ENCODE measurements at regions not wholly inside any gene's neighbourhood (a gene's known extent, or its start where the extent isn't known, plus 50 kb on each side); places are given as distances from the start of the nearest gene placed in this dataset.
"Not testable (repeated sequence)": the region's sequence is repeated elsewhere in the genome, so short reads cannot be mapped to it uniquely, and the experiment has no call there.

- H3K79me2 ChIP-seq (ENCODE audit: insufficient read depth, low read length); H2AFZ ChIP-seq (ENCODE audit: low read length); H3K9me3 ChIP-seq (ENCODE audit: low read depth, low read length); H3K27ac ChIP-seq (ENCODE audit: low read depth, low read length); DNase-seq (ENCODE audit: insufficient read length, low spot score, missing footprints); H3K4me3 ChIP-seq (ENCODE audit: insufficient read depth, low read length); H4K20me1 ChIP-seq (ENCODE audit: insufficient read depth, low read length); H3K27me3 ChIP-seq (ENCODE audit: insufficient read depth, low read length); H3K4me1 ChIP-seq (ENCODE audit: insufficient read depth, low read length); H3K36me3 ChIP-seq (ENCODE audit: insufficient read depth, low read length); H3K4me2 ChIP-seq (ENCODE audit: insufficient read depth, low read length): not testable (repeated sequence)
Measured at GRCh38 chr13:21268485-21268884, 92.0 kb downstream of the MRPL57 start.

GRCh38 chr13:21272439-21272838 is 96.0 kb downstream of the MRPL57 start:
- H3K36me3 ChIP-seq (ENCODE audit: insufficient read depth, low read length); H3K4me2 ChIP-seq (ENCODE audit: insufficient read depth, low read length): not testable (repeated sequence)

GRCh38 chr13:21274457-21274856 is 98.0 kb downstream of the MRPL57 start:
- not testable (repeated sequence) for H2AFZ ChIP-seq (ENCODE audit: low read length); DNase-seq (ENCODE audit: insufficient read length, low spot score, missing footprints); H3K27me3 ChIP-seq (ENCODE audit: insufficient read depth, low read length); H3K9me3 ChIP-seq (ENCODE audit: low read depth, low read length); H3K79me2 ChIP-seq (ENCODE audit: insufficient read depth, low read length); H3K4me3 ChIP-seq (ENCODE audit: insufficient read depth, low read length); H4K20me1 ChIP-seq (ENCODE audit: insufficient read depth, low read length); H3K4me2 ChIP-seq (ENCODE audit: insufficient read depth, low read length); H3K27ac ChIP-seq (ENCODE audit: low read depth, low read length); H3K36me3 ChIP-seq (ENCODE audit: insufficient read depth, low read length); H3K4me1 ChIP-seq (ENCODE audit: insufficient read depth, low read length)

More at GRCh38 chr13:21272439-21272838, 96.0 kb downstream of the MRPL57 start:
- not testable (repeated sequence) for H4K20me1 ChIP-seq (ENCODE audit: insufficient read depth, low read length); H3K9me3 ChIP-seq (ENCODE audit: low read depth, low read length); H3K4me3 ChIP-seq (ENCODE audit: insufficient read depth, low read length); H3K27me3 ChIP-seq (ENCODE audit: insufficient read depth, low read length); H3K27ac ChIP-seq (ENCODE audit: low read depth, low read length); DNase-seq (ENCODE audit: insufficient read length, low spot score, missing footprints); H2AFZ ChIP-seq (ENCODE audit: low read length); H3K4me1 ChIP-seq (ENCODE audit: insufficient read depth, low read length); H3K79me2 ChIP-seq (ENCODE audit: insufficient read depth, low read length)

GRCh38 chr13:21282065-21282464 is 105.6 kb downstream of the MRPL57 start:
- no peaks in the 10 kb centered on the region for H3K36me3 ChIP-seq (ENCODE audit: insufficient read depth, low read length)
- H3K9me3 ChIP-seq (ENCODE audit: low read depth, low read length): no peaks in the 10 kb centered on the region
- peaks cover 17% of the 10 kb centered on the region for H3K27me3 ChIP-seq (ENCODE audit: insufficient read depth, low read length)
- no peaks in the 10 kb centered on the region for H4K20me1 ChIP-seq (ENCODE audit: insufficient read depth, low read length)
- DNase-seq (ENCODE audit: insufficient read length, low spot score, missing footprints): no peak
- no peak overlapping the region for H2AFZ ChIP-seq (ENCODE audit: low read length)
- H3K4me2 ChIP-seq (ENCODE audit: insufficient read depth, low read length): no peak overlapping the region
- no peak for TF ChIP-seq CTCF (IDR thresholded peaks at IDR 0.05; ENCODE audit: extremely low read depth, low read depth, low read length)
- no peak overlapping the region for H3K4me3 ChIP-seq (ENCODE audit: insufficient read depth, low read length)
- no peaks in the 10 kb centered on the region for H3K4me1 ChIP-seq (ENCODE audit: insufficient read depth, low read length)
- no peaks in the 10 kb centered on the region for H3K79me2 ChIP-seq (ENCODE audit: insufficient read depth, low read length)
- no peak overlapping the region for H3K27ac ChIP-seq (ENCODE audit: low read depth, low read length)

- no peak for DNase-seq (ENCODE audit: insufficient read length, low spot score, missing footprints)
- Histone ChIP-seq H3K27me3 (ENCODE audit: insufficient read depth, low read length) (peaks cover 7% of the 10 kb centered on the region), H4K20me1 (ENCODE audit: insufficient read depth, low read length) (no peaks in the 10 kb centered on the region), H2AFZ (ENCODE audit: low read length) (no peak overlapping the region), H3K27ac (ENCODE audit: low read depth, low read length) (no peak overlapping the region), H3K9me3 (ENCODE audit: low read depth, low read length) (no peaks in the 10 kb centered on the region), H3K79me2 (ENCODE audit: insufficient read depth, low read length) (no peaks in the 10 kb centered on the region), H3K4me3 (ENCODE audit: insufficient read depth, low read length) (no peak overlapping the region), H3K4me1 (ENCODE audit: insufficient read depth, low read length) (no peaks in the 10 kb centered on the region), H3K36me3 (ENCODE audit: insufficient read depth, low read length) (no peaks in the 10 kb centered on the region), H3K4me2 (ENCODE audit: insufficient read depth, low read length) (no peak overlapping the region)
- no peak for TF ChIP-seq CTCF (IDR thresholded peaks at IDR 0.05; ENCODE audit: extremely low read depth, low read depth, low read length)
Measured at GRCh38 chr13:21287331-21287907, 111.0 kb downstream of the MRPL57 start.
